ENCODE measurements at regions not wholly inside any gene's neighbourhood (a gene's known extent, or its start where the extent isn't known, plus 50 kb on each side); places are given as distances from the start of the nearest gene placed in this dataset.
"Not testable (repeated sequence)": the region's sequence is repeated elsewhere in the genome, so short reads cannot be mapped to it uniquely, and the experiment has no call there.

GRCh38 chr4:171288816-171289432, 524.3 kb upstream of the GALNTL6 start:
- Mint-ChIP-seq H3K36me3 (ENCODE audit: insufficient read depth) (no peaks in the 10 kb centered on the region), H3K27me3 (ENCODE audit: low read depth) (no peaks in the 10 kb centered on the region), H3K9me3 (peaks cover 8% of the 10 kb centered on the region), H3K4me3 (no peak overlapping the region), H3K4me1 (ENCODE audit: low read depth) (no peaks in the 10 kb centered on the region)
- DNase-seq (no peak), ATAC-seq (no peak)

- DNase-seq (no peak), ATAC-seq (no peak)
- no peak overlapping the region for H3K4me3 Mint-ChIP-seq
- no peaks in the 10 kb centered on the region for H3K36me3 Mint-ChIP-seq (ENCODE audit: insufficient read depth)
- H3K27me3 Mint-ChIP-seq (ENCODE audit: low read depth): no peaks in the 10 kb centered on the region
- no peaks in the 10 kb centered on the region for H3K4me1 Mint-ChIP-seq (ENCODE audit: low read depth)
- peaks cover 10% of the 10 kb centered on the region for H3K9me3 Mint-ChIP-seq
Measured at GRCh38 chr4:171281359-171281758, 531.8 kb upstream of the GALNTL6 start.

- DNase-seq: no peak
- Mint-ChIP-seq H3K9me3 (peaks cover 14% of the 10 kb centered on the region), H3K4me1 (ENCODE audit: low read depth) (no peaks in the 10 kb centered on the region), H3K36me3 (ENCODE audit: insufficient read depth) (no peaks in the 10 kb centered on the region), H3K4me3 (no peak overlapping the region), H3K27me3 (ENCODE audit: low read depth) (no peaks in the 10 kb centered on the region)
- ATAC-seq: no peak
Measured at GRCh38 chr4:171279131-171279530, 534.1 kb upstream of the GALNTL6 start.

DNA sequence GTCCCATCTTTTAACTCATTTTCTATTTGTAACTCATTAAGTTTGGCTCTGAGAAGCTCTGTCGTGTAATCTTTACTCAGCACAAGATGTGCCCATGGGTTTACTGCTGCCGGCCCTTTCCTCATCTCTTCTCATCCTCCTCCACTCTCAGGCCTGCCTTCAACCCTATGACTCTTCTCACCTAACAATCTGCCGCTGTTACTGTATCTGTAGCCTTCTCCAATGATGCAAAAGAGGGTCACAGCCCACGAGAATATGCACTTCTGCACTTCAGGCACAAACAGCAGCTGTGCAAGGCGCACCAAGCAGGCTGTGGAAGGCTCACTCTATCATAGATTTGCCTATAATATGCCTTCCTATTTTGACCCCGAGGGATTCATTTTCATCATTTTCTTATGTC, 546.5 kb upstream of the GALNTL6 start:
- DNase-seq (no peak), ATAC-seq (no peak)
- peaks cover 14% of the 10 kb centered on the region for H3K9me3 Mint-ChIP-seq
- H3K36me3 Mint-ChIP-seq (ENCODE audit: insufficient read depth): no peaks in the 10 kb centered on the region
- H3K4me3 Mint-ChIP-seq: no peak overlapping the region
- H3K27me3 Mint-ChIP-seq (ENCODE audit: low read depth): no peaks in the 10 kb centered on the region
- no peaks in the 10 kb centered on the region for H3K4me1 Mint-ChIP-seq (ENCODE audit: low read depth)

DNA sequence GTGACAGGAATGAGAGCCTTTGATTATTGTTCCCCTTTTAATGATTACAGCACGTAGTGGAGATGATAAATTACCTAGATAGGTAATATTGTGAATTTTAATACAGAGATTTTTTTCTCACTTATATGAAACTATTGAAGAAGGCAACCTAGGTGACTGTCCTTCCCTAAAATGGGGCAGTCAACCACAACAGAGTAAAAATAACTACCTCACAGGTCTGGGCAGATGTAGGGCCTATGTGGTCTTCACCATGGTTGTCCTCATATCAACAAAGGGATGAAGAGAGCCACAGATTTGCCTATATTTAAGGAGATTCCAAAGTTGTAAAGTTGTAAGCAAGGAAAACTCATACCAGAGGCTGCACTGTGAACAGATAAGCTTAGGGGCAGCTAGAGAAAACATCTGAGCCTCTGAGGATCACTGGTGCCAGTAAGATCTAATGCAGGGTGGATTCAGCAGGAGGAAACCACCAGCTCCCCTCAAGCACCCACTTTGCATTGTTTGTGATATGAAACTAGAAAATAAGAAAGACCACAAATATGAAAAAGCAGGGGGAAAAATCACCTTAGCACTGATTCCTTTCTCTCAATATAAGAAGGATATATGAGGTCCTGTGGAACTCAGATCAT, 547.9 kb upstream of the GALNTL6 start:
- peaks cover 21% of the 10 kb centered on the region for H3K9me3 Mint-ChIP-seq
- no peak for ATAC-seq
- no peaks in the 10 kb centered on the region for H3K36me3 Mint-ChIP-seq (ENCODE audit: insufficient read depth)
- no peak overlapping the region for H3K4me3 Mint-ChIP-seq
- no peak for DNase-seq
- no peaks in the 10 kb centered on the region for H3K27me3 Mint-ChIP-seq (ENCODE audit: low read depth)
- H3K4me1 Mint-ChIP-seq (ENCODE audit: low read depth): no peaks in the 10 kb centered on the region

- H3K27me3 Mint-ChIP-seq (ENCODE audit: low read depth): no peaks in the 10 kb centered on the region
- H3K4me1 Mint-ChIP-seq (ENCODE audit: low read depth): no peaks in the 10 kb centered on the region
- H3K4me3 Mint-ChIP-seq: no peak overlapping the region
- no peaks in the 10 kb centered on the region for H3K36me3 Mint-ChIP-seq (ENCODE audit: insufficient read depth)
- H3K9me3 Mint-ChIP-seq: peaks cover 22% of the 10 kb centered on the region
- ATAC-seq (no peak), DNase-seq (no peak)
Measured at GRCh38 chr4:171256223-171256622, 557.0 kb upstream of the GALNTL6 start.

- Mint-ChIP-seq H3K4me3 (no peak overlapping the region), H3K27me3 (ENCODE audit: low read depth) (no peaks in the 10 kb centered on the region), H3K36me3 (ENCODE audit: insufficient read depth) (no peaks in the 10 kb centered on the region), H3K9me3 (peaks cover 11% of the 10 kb centered on the region), H3K4me1 (ENCODE audit: low read depth) (no peaks in the 10 kb centered on the region)
- ATAC-seq: no peak
- DNase-seq: no peak
Measured at GRCh38 chr4:171246948-171247347, 566.3 kb upstream of the GALNTL6 start.

- H3K4me1 Mint-ChIP-seq (ENCODE audit: low read depth): no peaks in the 10 kb centered on the region
- no peak overlapping the region for H3K4me3 Mint-ChIP-seq
- DNase-seq: no peak
- no peaks in the 10 kb centered on the region for H3K36me3 Mint-ChIP-seq (ENCODE audit: insufficient read depth)
- no peak for ATAC-seq
- H3K27me3 Mint-ChIP-seq (ENCODE audit: low read depth): no peaks in the 10 kb centered on the region
- peaks cover 20% of the 10 kb centered on the region for H3K9me3 Mint-ChIP-seq
Measured at GRCh38 chr4:171242831-171243230, 570.4 kb upstream of the GALNTL6 start.

DNA sequence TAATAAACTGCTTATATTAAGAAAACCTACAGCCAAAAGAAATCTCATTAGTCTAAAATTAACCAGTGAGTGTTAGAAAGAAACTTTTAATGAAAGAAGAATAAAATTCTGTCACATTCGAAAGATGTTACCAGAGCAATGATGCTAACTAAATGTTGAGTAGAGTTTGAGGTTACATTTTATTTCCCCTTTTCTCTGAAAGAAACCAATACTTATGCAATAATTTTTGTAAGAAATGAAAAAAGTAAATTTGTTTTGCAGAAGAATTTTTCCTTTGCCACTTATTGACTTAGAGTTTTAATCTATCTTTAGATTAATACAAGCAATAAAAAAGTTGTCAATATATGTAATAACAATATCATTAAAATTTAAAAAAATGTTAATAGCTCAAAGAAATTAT, 574.0 kb upstream of the GALNTL6 start:
- Mint-ChIP-seq H3K9me3 (peaks cover 23% of the 10 kb centered on the region), H3K4me3 (no peak overlapping the region), H3K4me1 (ENCODE audit: low read depth) (no peaks in the 10 kb centered on the region), H3K36me3 (ENCODE audit: insufficient read depth) (no peaks in the 10 kb centered on the region), H3K27me3 (ENCODE audit: low read depth) (no peaks in the 10 kb centered on the region)
- no peak for DNase-seq
- ATAC-seq: no peak

DNA sequence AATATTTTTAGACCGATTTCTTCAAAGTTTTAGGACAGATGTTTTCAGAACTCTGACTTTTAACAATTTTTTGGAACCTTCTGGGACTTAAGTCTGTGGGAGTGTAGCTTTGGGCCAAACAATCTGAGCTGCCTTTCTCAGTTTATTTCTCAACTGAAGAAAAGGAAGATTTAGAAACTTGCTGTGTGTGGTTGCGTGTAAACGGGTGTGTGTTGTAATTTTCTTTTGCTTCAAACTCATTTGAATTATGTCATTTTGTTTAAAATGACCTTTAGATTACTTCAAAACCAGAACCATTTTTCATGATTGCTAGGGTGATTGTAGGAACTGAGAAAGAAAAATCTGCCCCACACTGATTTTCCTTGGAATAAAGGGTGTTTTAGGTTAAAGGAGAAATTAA, 577.7 kb upstream of the GALNTL6 start:
- Mint-ChIP-seq H3K27me3 (ENCODE audit: low read depth) (no peaks in the 10 kb centered on the region), H3K4me1 (ENCODE audit: low read depth) (no peaks in the 10 kb centered on the region), H3K4me3 (no peak overlapping the region), H3K9me3 (peaks cover 14% of the 10 kb centered on the region), H3K36me3 (ENCODE audit: insufficient read depth) (no peaks in the 10 kb centered on the region)
- no peak for DNase-seq
- ATAC-seq: no peak

GRCh38 chr4:171229354-171229753, 583.9 kb upstream of the GALNTL6 start:
- DNase-seq; H3K4me1 Mint-ChIP-seq (ENCODE audit: low read depth); ATAC-seq; H3K9me3 Mint-ChIP-seq; H3K4me3 Mint-ChIP-seq; H3K27me3 Mint-ChIP-seq (ENCODE audit: low read depth); H3K36me3 Mint-ChIP-seq (ENCODE audit: insufficient read depth): not testable (repeated sequence)

DNA sequence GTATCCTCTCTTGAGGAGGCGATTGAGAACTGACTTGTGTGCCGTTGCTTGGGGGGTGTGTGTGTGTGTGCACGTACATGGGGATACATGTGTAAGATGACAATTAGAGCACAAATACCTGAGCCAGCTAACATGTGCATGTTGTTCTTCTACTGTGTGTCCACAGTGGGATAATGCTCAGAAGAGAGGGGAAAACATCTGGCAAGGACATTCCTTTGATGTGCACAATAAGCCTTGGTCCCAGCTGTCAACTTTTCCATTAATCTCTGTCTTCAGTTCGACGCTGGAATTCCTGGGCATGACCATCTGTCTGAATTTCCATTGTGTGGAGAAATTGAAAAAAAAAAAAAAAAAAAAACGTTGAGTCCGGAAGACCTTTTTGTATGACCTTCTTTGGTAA, 592.0 kb upstream of the GALNTL6 start:
- ATAC-seq (no peak), DNase-seq (no peak)
- no peaks in the 10 kb centered on the region for H3K27me3 Mint-ChIP-seq (ENCODE audit: low read depth)
- no peaks in the 10 kb centered on the region for H3K36me3 Mint-ChIP-seq (ENCODE audit: insufficient read depth)
- H3K4me3 Mint-ChIP-seq: no peak overlapping the region
- no peaks in the 10 kb centered on the region for H3K4me1 Mint-ChIP-seq (ENCODE audit: low read depth)
- H3K9me3 Mint-ChIP-seq: peaks cover 2% of the 10 kb centered on the region

DNA sequence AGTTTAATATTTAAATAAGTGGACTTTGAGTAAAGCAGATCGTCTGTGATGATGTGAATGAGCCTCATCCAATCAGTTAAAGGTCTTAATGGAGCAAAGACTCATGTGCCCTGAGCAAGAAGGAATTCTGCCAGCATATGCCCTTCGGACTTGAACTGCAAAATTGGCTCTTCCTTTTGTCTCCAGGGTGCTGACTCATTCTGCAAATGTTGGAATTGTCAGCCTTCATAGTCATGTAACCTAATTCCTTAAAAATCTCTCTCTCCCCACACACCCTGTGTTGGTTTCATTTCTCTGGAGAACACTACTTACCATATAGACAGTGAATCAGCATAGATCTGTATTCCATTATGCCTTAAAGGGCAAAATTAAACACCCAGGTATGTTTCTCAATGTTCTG, 609.8 kb upstream of the GALNTL6 start:
- Mint-ChIP-seq H3K4me3 (no peak overlapping the region), H3K9me3 (peaks cover 12% of the 10 kb centered on the region), H3K4me1 (ENCODE audit: low read depth) (no peaks in the 10 kb centered on the region), H3K27me3 (ENCODE audit: low read depth) (no peaks in the 10 kb centered on the region), H3K36me3 (ENCODE audit: insufficient read depth) (no peaks in the 10 kb centered on the region)
- ATAC-seq (no peak), DNase-seq (no peak)

DNA sequence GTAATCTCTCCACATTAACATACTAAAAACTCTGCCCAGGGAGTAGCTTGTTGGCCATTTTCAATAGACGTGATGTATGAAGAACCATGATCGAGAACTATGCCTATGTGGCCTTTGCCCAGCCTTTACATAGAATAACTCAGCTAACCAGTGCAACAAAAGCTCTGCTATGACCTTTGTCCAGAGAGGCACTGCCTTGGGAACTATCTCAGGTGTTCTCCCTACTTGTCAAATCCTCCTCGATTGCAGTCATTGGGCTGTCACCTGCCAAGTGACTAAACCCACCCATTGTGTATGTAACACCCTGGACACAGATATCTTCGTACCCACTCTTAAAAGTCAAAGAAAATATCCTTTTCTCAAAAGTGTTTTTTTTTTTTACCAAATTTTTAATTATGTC, 610.3 kb upstream of the GALNTL6 start:
- Mint-ChIP-seq H3K9me3 (peaks cover 12% of the 10 kb centered on the region), H3K36me3 (ENCODE audit: insufficient read depth) (no peaks in the 10 kb centered on the region), H3K27me3 (ENCODE audit: low read depth) (no peaks in the 10 kb centered on the region), H3K4me3 (no peak overlapping the region), H3K4me1 (ENCODE audit: low read depth) (no peaks in the 10 kb centered on the region)
- no peak for DNase-seq
- ATAC-seq: no peak

DNA sequence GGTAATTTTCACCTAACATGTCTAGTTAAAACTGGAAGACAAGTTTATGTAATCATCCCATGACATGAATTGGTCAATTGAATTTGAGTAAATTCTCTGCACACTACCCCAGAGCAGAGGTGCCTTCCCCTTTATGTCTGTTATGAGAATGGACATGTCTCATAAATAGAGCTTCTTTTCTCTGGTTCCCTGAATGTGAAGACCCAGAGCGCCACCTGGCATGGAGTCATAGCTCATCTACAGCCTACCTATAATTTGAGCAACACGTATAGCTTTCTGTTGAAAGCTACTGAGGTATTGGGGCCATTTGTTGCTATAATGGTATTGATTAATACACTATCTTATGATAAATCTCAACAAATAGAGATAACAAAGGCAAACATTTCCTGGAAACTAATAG, 626.5 kb upstream of the GALNTL6 start:
- Mint-ChIP-seq H3K27me3 (ENCODE audit: low read depth) (no peaks in the 10 kb centered on the region), H3K9me3 (peaks cover 7% of the 10 kb centered on the region), H3K36me3 (ENCODE audit: insufficient read depth) (no peaks in the 10 kb centered on the region), H3K4me1 (ENCODE audit: low read depth) (no peaks in the 10 kb centered on the region), H3K4me3 (no peak overlapping the region)
- ATAC-seq (no peak), DNase-seq (no peak)
